ENCODE measurements at regions not wholly inside any gene's neighbourhood (a gene's known extent, or its start where the extent isn't known, plus 50 kb on each side); places are given as distances from the start of the nearest gene placed in this dataset.
A peak's percentile ranks its signal among the peaks of the same experiment; 100 is the strongest.

DNA sequence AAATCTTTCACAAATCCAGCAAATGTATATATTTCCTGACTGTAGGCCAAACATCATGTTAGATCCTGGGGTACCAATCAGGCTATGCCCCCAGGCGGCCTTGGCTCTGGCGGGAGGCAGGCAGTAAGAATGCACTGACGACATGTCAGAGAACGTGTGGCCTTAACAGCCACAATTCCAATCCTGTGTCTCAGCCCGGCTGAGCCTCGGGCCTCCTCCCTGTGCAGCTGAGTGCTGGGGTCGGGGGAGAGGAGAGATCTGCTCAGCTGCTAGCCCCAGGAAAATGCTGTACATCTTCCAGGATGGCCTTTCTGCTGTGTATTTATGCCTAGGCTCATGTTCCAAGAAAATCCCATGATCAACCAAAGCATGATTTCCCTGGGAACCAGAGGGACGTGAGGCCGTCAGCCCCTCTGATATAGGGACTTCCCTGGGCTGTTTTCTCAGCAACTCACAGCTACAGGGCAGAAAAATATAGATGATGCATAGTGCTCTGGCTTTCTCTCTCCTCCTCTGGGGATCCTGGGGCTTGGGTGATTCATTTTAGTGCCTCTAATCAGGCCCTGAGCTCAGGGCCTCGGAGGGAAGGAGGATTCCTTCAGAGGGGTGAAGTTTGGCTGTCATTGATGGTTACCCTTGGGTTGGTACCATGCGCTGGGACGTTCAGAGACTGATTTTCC is 604.0 kb downstream of the HS3ST4 start:
- Histone ChIP-seq H3K27me3 (replicated peaks; ENCODE audit: control insufficient read depth, insufficient read depth, low read length) (no peaks in the 10 kb centered on the region), H3K4me3 (ENCODE audit: low read depth, low read length) (no peak overlapping the region), H3K4me1 (no peaks in the 10 kb centered on the region), H3K36me3 (ENCODE audit: control insufficient read depth, insufficient read depth, low read length) (no peaks in the 10 kb centered on the region), H3K9me3 (no peaks in the 10 kb centered on the region; the same call in 1 of the 2 replicates)
- no peaks in the 10 kb centered on the region for H3K27me3 Mint-ChIP-seq (ENCODE audit: insufficient read depth, unreplicated experiment)
- no peak for DNase-seq
- TF ChIP-seq, protein P1, sequence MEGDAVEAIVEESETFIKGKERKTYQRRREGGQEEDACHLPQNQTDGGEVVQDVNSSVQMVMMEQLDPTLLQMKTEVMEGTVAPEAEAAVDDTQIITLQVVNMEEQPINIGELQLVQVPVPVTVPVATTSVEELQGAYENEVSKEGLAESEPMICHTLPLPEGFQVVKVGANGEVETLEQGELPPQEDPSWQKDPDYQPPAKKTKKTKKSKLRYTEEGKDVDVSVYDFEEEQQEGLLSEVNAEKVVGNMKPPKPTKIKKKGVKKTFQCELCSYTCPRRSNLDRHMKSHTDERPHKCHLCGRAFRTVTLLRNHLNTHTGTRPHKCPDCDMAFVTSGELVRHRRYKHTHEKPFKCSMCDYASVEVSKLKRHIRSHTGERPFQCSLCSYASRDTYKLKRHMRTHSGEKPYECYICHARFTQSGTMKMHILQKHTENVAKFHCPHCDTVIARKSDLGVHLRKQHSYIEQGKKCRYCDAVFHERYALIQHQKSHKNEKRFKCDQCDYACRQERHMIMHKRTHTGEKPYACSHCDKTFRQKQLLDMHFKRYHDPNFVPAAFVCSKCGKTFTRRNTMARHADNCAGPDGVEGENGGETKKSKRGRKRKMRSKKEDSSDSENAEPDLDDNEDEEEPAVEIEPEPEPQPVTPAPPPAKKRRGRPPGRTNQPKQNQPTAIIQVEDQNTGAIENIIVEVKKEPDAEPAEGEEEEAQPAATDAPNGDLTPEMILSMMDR (IDR thresholded peaks at IDR 0.05; ENCODE audit: insufficient read depth in 1 of 2, low read depth in 1 of 2, low read length in 1 of 2, severe bottlenecking in 1 of 2, unreplicated experiment in 1 of 2): no peak
- no peak overlapping the region for H3K27ac Mint-ChIP-seq (ENCODE audit: unreplicated experiment)
- H3K4me1 Mint-ChIP-seq (ENCODE audit: low read depth, unreplicated experiment): no peaks in the 10 kb centered on the region
- intact Hi-C loops (cut with micrococcal nuclease; ENCODE audit: unreplicated experiment): no loop called here
- ChIA-PET CTCF (no interaction called here), POLR2A (no interaction called here)
- H3K36me3 Mint-ChIP-seq (ENCODE audit: insufficient read depth, unreplicated experiment): no peaks in the 10 kb centered on the region
- no peaks in the 10 kb centered on the region for H3K9me3 Mint-ChIP-seq (ENCODE audit: unreplicated experiment)
- no peak overlapping the region for H3K4me3 Mint-ChIP-seq (ENCODE audit: unreplicated experiment)
- BruUV-seq (replicated peaks): no TSS peak

GRCh38 chr16:26301516-26301915 is 609.8 kb downstream of the HS3ST4 start:
- Histone ChIP-seq H3K27me3 (replicated peaks; ENCODE audit: control insufficient read depth, insufficient read depth, low read length) (no peaks in the 10 kb centered on the region), H3K9me3 (no peaks in the 10 kb centered on the region; the same call in 1 of the 2 replicates), H3K4me3 (ENCODE audit: low read depth, low read length) (no peak overlapping the region), H3K36me3 (ENCODE audit: control insufficient read depth, insufficient read depth, low read length) (no peaks in the 10 kb centered on the region), H3K4me1 (no peaks in the 10 kb centered on the region)
- ChIA-PET CTCF (interaction anchor here (0.6 kb wide), 1 partner anchor 18 kb away, joined by 4 read pairs; no protein-coding TSS in a partner anchor), POLR2A (no interaction called here)
- no peaks in the 10 kb centered on the region for H3K36me3 Mint-ChIP-seq (ENCODE audit: insufficient read depth, unreplicated experiment)
- intact Hi-C loops (cut with micrococcal nuclease; ENCODE audit: unreplicated experiment): no loop called here
- H3K4me3 Mint-ChIP-seq (ENCODE audit: unreplicated experiment): no peak overlapping the region
- peaks cover 5% of the 10 kb centered on the region for H3K27me3 Mint-ChIP-seq (ENCODE audit: insufficient read depth, unreplicated experiment)
- TF ChIP-seq, protein P1 (IDR thresholded peaks at IDR 0.05; ENCODE audit: insufficient read depth in 1 of 2, low read depth in 1 of 2, low read length in 1 of 2, severe bottlenecking in 1 of 2, unreplicated experiment in 1 of 2): no peak
- H3K9me3 Mint-ChIP-seq (ENCODE audit: unreplicated experiment): no peaks in the 10 kb centered on the region
- no peak overlapping the region for H3K27ac Mint-ChIP-seq (ENCODE audit: unreplicated experiment)
- no peak for DNase-seq
- BruUV-seq (replicated peaks): no TSS peak
- no peaks in the 10 kb centered on the region for H3K4me1 Mint-ChIP-seq (ENCODE audit: low read depth, unreplicated experiment)

- H3K27me3 ChIP-seq (replicated peaks; ENCODE audit: control insufficient read depth, insufficient read depth, low read length): no peaks in the 10 kb centered on the region
- BruUV-seq (replicated peaks): no TSS peak
- no peaks in the 10 kb centered on the region for H3K9me3 ChIP-seq
- POLR2A ChIA-PET: no interaction called here
- Mint-ChIP-seq H3K9me3 (ENCODE audit: unreplicated experiment) (no peaks in the 10 kb centered on the region), H3K27ac (ENCODE audit: unreplicated experiment) (no peak overlapping the region), H3K27me3 (ENCODE audit: insufficient read depth, unreplicated experiment) (peaks cover 3% of the 10 kb centered on the region), H3K36me3 (ENCODE audit: insufficient read depth, unreplicated experiment) (no peaks in the 10 kb centered on the region), H3K4me1 (ENCODE audit: low read depth, unreplicated experiment) (no peaks in the 10 kb centered on the region), H3K4me3 (ENCODE audit: unreplicated experiment) (no peak overlapping the region)
- H3K4me3 ChIP-seq (ENCODE audit: low read depth, low read length): no peak overlapping the region
- no peaks in the 10 kb centered on the region for H3K36me3 ChIP-seq (ENCODE audit: control insufficient read depth, insufficient read depth, low read length)
- H3K4me1 ChIP-seq: no peaks in the 10 kb centered on the region
- TF ChIP-seq, protein P1 (IDR thresholded peaks at IDR 0.05; ENCODE audit: insufficient read depth in 1 of 2, low read depth in 1 of 2, low read length in 1 of 2, severe bottlenecking in 1 of 2, unreplicated experiment in 1 of 2): no peak
- DNase-seq: peak in 1 of 2 experiments; percentile 7
- intact Hi-C loops (cut with micrococcal nuclease; ENCODE audit: unreplicated experiment): no loop called here
- CTCF ChIA-PET: no interaction called here
Measured at GRCh38 chr16:26316683-26317464, 625.1 kb downstream of the HS3ST4 start.
